Ectodermal cell (in vitro differentiated cells): ENCODE measurements at regions not wholly inside any gene's neighbourhood (a gene's known extent, or its start where the extent isn't known, plus 50 kb on each side); places are given as distances from the start of the nearest gene placed in this dataset.

Source experiments
- H3K27ac ChIP-seq: 2 replicates; pipeline ENCODE4 v1.7.0; 2013; ENCODE audit warnings: mild to moderate bottlenecking, low read depth, low read length; ENCODE audit not compliant: insufficient read depth, poor library complexity, severe bottlenecking
- H3K27me3 ChIP-seq: 2 replicates; pipeline ENCODE4 v1.7.0; 2013; ENCODE audit warnings: mild to moderate bottlenecking, low read length; ENCODE audit not compliant: insufficient read depth, control insufficient read depth, poor library complexity, severe bottlenecking
- H3K36me3 ChIP-seq: one replicate; pipeline ENCODE4 v1.7.0; 2013; ENCODE audit warnings: low read length; ENCODE audit not compliant: control insufficient read depth, insufficient read depth
- H3K4me1 ChIP-seq: one replicate; pipeline ENCODE4 v1.7.0; 2013; ENCODE audit warnings: low read length; ENCODE audit not compliant: control insufficient read depth, insufficient read depth
- H3K4me3 ChIP-seq: 2 replicates; pipeline ENCODE4 v1.7.0; 2013; ENCODE audit warnings: low read depth, low read length, control low read depth; ENCODE audit not compliant: insufficient read depth
- H3K9me3 ChIP-seq: 2 replicates; pipeline ENCODE4 v1.7.0; 2013; ENCODE audit warnings: mild to moderate bottlenecking, low read length, moderate library complexity; ENCODE audit not compliant: control insufficient read depth
- WGBS, 2 experiments: methylation state at CpG; one replicate each; pipeline ENCODE4 v1.1.7; 2013; ENCODE audit warnings: missing lambda C conversion rate in 2 of 2; 5-methylcytosine and 5-hydroxymethylcytosine counted together

DNA sequence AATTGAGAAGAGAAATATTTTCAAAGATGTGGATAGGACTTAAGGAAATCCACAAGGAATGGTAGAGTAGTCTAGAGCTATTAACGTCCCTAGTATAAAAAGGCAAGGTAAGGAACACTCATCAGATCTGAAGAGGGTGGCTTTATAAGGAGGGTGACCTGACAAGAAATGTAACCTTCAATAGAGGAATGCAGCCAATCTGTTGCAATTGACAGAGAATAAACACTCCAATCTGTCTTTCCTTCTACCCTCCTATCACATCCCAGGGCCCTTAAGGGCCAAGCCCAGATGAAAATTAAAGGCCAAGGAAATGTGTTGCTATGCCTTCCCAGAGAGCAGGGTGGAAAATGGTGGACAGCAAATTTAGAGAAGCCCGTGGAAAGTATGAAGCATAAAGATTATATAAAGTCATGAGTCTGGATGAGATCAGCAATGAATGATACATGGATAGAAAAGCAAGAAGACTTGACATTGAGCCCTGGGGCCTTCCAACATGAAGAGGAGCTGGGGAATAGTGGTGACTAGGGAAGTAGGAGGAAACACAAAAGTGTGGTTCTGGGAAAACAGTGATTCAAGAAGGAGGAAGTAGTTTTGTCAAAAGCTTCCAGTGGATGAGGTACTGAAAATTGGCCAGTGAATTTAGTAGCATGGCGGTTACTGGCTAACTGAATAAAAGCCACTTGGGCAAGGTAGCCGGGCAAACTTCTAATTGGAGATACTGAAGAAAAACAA, 270.6 kb upstream of the TANK start:
- Histone ChIP-seq H3K36me3 (no peaks in the 10 kb centered on the region), H3K9me3 (no peaks in the 10 kb centered on the region), H3K4me3 (no peak overlapping the region), H3K4me1 (no peaks in the 10 kb centered on the region), H3K27ac (no peak overlapping the region), H3K27me3 (no peaks in the 10 kb centered on the region)
- WGBS, 2 experiments, result 96 to 99% methylated on average over 4 of the region's 4 CpGs

DNA sequence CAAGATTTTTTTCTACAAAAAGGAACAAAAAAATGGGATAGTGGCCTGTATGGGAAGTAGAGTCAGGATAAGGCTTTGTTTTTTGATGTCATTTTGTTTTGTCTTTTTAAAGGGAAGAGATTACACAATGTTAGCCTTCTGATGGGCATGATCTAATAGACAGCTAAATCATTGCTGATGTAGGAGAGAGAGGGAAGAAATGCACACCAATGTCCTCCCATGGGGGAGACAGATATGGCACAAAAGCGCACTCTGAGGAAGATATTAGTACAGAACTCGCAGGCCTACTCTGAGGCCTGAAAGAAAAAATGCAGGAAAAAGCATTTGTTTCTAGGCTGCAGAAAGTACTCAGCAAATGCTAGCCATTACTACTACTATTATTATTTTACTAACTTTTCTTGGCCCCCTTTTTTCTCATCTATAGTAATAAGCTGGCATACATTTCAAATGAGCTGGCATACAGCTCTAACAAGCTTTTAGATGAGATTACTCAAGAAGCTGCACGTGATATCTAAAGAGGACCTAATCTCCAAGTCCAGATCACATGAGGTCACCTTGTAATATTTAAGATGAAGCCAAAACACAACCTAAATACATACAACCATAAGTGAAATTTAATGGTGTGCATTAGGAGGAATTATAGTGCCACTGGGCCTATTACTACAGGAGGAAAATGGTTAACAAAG, 269.4 kb upstream of the TANK start:
- WGBS, 2 experiments, result 92 to 96% methylated on average over 3 of the region's 3 CpGs
- H3K4me1 ChIP-seq, result no peaks in the 10 kb centered on the region
- no peak overlapping the region for H3K4me3 ChIP-seq
- H3K9me3 ChIP-seq, result no peaks in the 10 kb centered on the region
- H3K36me3 ChIP-seq, result no peaks in the 10 kb centered on the region
- no peak overlapping the region for H3K27ac ChIP-seq
- H3K27me3 ChIP-seq, result no peaks in the 10 kb centered on the region

DNA sequence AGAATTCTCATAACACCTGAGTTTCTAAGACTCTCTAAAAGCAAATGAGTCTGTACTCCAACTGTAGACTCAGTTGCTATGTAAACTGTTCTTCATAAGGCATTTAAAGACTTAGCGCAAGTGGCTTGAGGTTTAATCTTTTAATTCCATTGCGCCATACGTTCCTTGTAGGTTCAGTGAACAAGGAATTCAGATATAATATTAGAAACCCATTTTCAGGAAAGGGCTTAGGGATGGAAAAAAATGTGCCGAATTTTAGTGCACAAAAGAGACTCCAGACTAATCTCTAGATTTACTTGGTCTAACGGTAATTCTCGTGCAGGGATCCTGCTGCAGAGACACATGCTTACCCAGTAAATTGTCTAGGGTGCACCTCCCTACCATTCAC, 268.9 kb upstream of the TANK start:
- no peaks in the 10 kb centered on the region for H3K36me3 ChIP-seq
- no peaks in the 10 kb centered on the region for H3K27me3 ChIP-seq
- WGBS, 2 experiments, result 87 to 95% methylated on average over 5 to 6 of the region's 6 CpGs
- H3K4me3 ChIP-seq, result no peak overlapping the region
- no peaks in the 10 kb centered on the region for H3K4me1 ChIP-seq
- no peak overlapping the region for H3K27ac ChIP-seq
- H3K9me3 ChIP-seq, result no peaks in the 10 kb centered on the region

DNA sequence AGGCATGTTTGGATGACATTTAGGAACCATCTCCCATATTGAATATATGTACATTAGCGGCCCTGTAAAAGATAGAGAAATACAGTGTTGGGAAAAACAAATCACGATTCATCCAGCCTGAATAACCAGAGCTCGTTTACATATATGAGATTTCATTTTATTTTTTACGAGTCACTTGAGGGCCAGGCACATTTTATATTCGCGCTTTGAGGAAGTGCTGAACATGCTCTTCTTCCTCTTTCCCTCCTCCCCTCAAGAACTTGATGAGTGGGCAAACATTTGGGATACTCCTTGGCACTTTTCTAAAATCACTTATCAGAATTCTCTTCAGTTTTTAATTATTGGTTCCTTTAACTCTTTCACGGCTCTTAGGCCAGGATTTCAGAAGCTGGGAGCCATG, 268.0 kb upstream of the TANK start:
- WGBS, 2 experiments, result 95% methylated on average over 7 of the region's 7 CpGs
- Histone ChIP-seq H3K27me3 (no peaks in the 10 kb centered on the region), H3K4me3 (no peak overlapping the region), H3K36me3 (no peaks in the 10 kb centered on the region), H3K9me3 (no peaks in the 10 kb centered on the region), H3K4me1 (no peaks in the 10 kb centered on the region), H3K27ac (no peak overlapping the region)

DNA sequence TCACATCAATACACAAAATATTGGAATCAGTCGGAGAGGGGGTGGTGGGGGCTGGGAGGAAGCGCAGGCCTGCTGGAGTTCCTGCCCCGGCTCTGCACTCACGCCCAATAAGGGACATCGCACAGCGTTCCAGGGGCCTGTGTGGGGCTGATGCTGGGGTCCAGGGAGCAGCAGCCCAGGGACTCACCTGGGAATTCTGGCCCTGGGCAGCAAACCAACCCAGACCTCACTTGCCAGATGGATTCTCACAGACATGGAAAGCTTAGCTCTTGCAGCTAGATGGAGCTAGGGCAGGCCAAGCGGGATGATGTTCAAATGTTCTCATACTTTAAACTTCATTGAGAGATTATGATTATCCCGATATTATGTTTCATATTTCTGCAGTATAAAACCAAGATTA, 266.6 kb upstream of the TANK start:
- no peak overlapping the region for H3K27ac ChIP-seq
- WGBS, 2 experiments, result 94 to 96% methylated on average over 7 to 8 of the region's 8 CpGs
- no peaks in the 10 kb centered on the region for H3K4me1 ChIP-seq
- H3K9me3 ChIP-seq, result no peaks in the 10 kb centered on the region
- H3K27me3 ChIP-seq, result no peaks in the 10 kb centered on the region
- H3K36me3 ChIP-seq, result no peaks in the 10 kb centered on the region
- H3K4me3 ChIP-seq, result no peak overlapping the region

DNA sequence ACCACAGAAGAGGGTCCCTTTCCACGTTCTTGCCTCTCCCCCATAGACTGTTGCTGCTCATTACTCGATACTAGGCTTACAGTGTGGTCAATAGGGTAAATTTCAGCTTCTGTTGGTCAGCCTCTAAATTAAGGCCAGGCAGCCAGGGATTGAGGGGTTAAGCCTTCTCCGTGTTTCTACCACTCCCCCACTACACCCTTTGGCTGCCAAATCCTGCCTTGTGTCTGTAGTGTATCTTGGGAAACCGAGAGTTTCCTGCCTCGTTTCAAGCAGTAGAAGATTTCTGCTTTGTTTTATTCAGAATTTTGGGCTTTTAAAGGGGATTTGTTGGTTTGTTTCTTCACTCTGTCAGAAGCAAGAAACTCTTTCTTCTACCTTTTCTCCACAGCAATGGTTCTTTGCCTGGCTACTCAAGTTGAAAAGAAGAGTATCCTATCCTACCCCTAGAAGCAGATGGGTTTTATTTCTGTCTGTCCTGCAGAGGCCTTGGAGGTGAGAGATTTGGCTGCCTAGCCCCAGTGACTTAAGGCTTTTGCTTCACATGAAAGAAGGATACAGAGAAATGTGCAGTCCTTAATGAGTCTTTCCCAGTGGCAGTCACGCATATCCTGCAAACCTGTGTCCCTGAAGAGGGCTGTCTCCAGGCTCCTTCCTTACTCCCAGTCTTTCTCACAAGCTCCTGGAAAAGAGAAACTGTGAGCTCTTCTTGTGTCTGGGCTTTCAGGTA, 261.5 kb upstream of the TANK start:
- no peaks in the 10 kb centered on the region for H3K9me3 ChIP-seq
- no peak overlapping the region for H3K4me3 ChIP-seq
- H3K27me3 ChIP-seq, result no peaks in the 10 kb centered on the region
- H3K4me1 ChIP-seq, result no peaks in the 10 kb centered on the region
- 70 to 85% methylated on average over 5 to 6 of the region's 6 CpGs for whole genome bisulfite sequencing, 2 experiments
- no peaks in the 10 kb centered on the region for H3K36me3 ChIP-seq
- H3K27ac ChIP-seq, result no peak overlapping the region

DNA sequence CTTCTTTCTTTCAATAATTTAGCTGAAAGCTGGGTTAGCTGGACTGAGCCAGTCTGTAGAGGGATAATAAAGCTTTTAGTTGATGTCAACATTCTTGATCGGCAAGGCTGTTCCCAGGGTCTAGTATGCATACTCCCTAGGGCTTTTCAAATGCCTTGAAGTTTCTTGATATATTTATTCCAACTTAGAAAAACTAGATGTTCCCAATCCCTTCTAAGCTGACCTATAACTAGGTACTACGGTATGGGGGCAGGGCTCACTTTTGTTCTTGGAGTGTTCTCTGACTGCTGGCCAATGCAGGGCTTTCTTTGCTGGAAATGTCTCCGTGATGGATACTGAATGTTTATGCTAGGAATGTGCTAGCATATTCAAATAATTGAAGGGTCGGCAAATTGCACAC, 258.6 kb upstream of the TANK start:
- Histone ChIP-seq H3K4me1 (no peaks in the 10 kb centered on the region), H3K27ac (no peak overlapping the region), H3K27me3 (no peaks in the 10 kb centered on the region), H3K9me3 (no peaks in the 10 kb centered on the region), H3K4me3 (no peak overlapping the region), H3K36me3 (no peaks in the 10 kb centered on the region)
- WGBS, 2 experiments, result 67 to 82% methylated on average over 3 to 4 of the region's 4 CpGs

DNA sequence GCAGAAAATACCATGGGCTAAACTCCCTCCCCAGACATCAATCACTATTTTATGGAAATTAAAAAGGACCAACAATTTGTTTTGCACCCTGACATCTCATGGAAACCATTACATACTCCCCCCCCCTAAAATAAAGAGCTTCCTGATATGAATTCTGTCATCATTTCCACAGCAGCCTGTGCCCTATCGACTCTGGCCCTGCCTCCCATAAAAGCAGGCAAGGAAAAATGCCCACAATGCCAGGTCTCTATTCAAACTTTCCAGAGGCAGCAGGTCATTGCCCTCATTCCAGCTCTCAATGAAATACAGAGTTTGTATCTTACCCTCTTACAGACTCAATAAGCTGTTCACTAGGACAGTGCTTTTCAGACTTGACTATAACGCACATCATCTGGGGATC, 254.4 kb upstream of the TANK start:
- WGBS, 2 experiments, result 87 to 96% methylated on average over 2 of the region's 2 CpGs
- H3K27ac ChIP-seq, result no peak overlapping the region

DNA sequence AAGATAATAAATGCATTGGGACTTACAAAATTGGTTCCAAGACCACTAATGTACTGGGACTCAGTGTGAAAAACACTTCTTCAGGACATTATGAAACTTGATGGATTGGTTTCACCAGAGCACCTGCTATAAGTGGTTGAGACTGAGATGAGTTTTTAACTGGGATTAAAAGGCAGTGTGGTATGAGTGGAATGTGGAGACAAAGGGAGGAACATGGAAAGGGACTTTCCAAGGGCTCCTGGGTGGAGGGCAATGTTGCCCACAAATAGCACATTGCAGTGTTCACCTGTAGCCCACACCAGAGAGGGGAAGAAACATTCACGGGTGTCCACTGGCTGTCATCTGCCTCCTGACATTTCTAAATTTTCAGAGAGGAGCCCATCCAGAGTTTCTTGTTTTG, 253.3 kb upstream of the TANK start:
- H3K4me1 ChIP-seq, result no peaks in the 10 kb centered on the region
- no peak overlapping the region for H3K27ac ChIP-seq
- H3K36me3 ChIP-seq, result no peaks in the 10 kb centered on the region
- 82 to 88% methylated on average over 1 of the region's 1 CpG for WGBS, 2 experiments
- no peaks in the 10 kb centered on the region for H3K9me3 ChIP-seq
- no peak overlapping the region for H3K4me3 ChIP-seq
- H3K27me3 ChIP-seq, result no peaks in the 10 kb centered on the region

More for the DNA sequence above, 254.4 kb upstream of the TANK start:
- no peaks in the 10 kb centered on the region for H3K4me1 ChIP-seq
- H3K27me3 ChIP-seq, result no peaks in the 10 kb centered on the region
- no peak overlapping the region for H3K4me3 ChIP-seq
- no peaks in the 10 kb centered on the region for H3K36me3 ChIP-seq
- no peaks in the 10 kb centered on the region for H3K9me3 ChIP-seq

DNA sequence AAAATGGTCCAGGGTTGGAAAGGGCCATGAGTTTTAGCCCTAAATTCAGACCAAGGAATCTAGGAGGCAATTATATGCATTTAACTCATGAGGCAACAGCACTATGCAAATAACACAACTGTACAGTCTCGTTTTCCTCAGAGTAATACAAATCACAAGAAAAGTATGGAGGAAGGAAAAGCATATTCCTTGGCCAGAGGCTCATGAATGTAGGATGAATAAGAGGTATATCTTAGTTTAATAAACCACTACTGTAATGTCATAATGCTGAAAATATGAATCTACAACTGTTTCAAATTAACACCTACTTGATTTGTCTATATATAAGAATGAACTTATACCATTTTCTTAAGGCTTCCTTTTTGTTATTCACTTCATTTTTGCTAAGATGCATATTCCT, 252.5 kb upstream of the TANK start:
- H3K27ac ChIP-seq, result no peak overlapping the region
- no peaks in the 10 kb centered on the region for H3K36me3 ChIP-seq
- H3K27me3 ChIP-seq, result no peaks in the 10 kb centered on the region
- H3K4me1 ChIP-seq, result no peaks in the 10 kb centered on the region
- no peak overlapping the region for H3K4me3 ChIP-seq
- WGBS, 2 experiments, result 100% methylated on average over 1 of the region's 1 CpG; no CpG with 5 or more reads in 1 of the 2 experiments
- no peaks in the 10 kb centered on the region for H3K9me3 ChIP-seq
